ENCODE measurements at regions not wholly inside any gene's neighbourhood (a gene's known extent, or its start where the extent isn't known, plus 50 kb on each side); places are given as distances from the start of the nearest gene placed in this dataset.

DNA sequence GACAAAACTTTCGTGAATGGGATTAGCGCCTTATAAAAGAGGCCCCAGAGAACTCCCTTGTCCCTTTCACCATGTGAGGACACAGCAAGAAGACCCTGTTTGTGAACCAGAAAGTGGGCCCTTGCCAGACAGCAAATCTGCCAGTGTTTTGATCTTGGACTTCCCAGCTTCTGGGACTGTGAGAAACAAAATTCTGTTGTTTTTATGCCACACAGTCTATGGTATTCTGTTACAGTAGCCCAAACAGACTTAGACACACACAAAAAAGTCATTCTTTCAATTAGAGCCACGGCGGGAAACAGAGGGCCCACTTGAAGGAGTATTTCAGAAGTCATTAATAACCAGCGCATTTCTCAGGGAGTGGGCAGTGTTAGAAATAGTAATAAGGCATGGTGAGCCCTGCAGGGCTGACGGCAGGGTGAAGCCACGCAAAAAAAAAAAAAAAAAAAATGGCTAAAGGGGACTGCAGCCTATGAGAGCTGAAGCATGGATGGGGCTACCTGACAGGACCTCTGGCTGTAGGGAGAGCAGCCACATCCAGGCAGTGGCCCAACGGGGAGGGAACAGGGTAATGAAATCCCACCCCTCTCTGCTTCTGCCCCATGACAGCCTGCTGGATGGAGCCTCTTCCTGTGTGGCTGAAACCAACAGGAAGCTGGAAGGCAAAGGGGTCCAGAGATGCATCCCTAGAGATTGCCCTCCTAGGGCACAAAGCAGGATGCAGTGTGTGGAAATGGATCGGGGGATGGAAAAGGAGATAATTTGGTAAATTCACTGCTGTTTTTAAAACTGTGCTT is 189.3 kb downstream of the KCNS3 start:
- no peak for ATAC-seq
- ChIA-PET CTCF (interaction anchor here (0.6 kb wide), 2 partner anchors 302 to 1295 kb away, joined by 5 to 6 read pairs; no protein-coding TSS in a partner anchor), POLR2A (no interaction called here)
- H3K27ac ChIP-seq = no peak overlapping the region
- DNase-seq (ENCODE audit: low read depth in 1 of 2, low spot score in 1 of 2) = no peak
- no peak overlapping the region for H3K4me3 ChIP-seq
- 26% methylated on average over 9 of the region's 9 CpGs for WGBS (ENCODE audit: missing lambda C conversion rate)
- H3K9me3 ChIP-seq = no peaks in the 10 kb centered on the region
- TF ChIP-seq, protein P1, sequence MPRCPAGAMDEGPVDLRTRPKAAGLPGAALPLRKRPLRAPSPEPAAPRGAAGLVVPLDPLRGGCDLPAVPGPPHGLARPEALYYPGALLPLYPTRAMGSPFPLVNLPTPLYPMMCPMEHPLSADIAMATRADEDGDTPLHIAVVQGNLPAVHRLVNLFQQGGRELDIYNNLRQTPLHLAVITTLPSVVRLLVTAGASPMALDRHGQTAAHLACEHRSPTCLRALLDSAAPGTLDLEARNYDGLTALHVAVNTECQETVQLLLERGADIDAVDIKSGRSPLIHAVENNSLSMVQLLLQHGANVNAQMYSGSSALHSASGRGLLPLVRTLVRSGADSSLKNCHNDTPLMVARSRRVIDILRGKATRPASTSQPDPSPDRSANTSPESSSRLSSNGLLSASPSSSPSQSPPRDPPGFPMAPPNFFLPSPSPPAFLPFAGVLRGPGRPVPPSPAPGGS (IDR thresholded peaks at IDR 0.05) = no peak
- TF ChIP-seq CBX2 (IDR thresholded peaks at IDR 0.05; ENCODE audit: borderline replicate concordance, low read depth) (no peak), CEBPB (IDR thresholded peaks at IDR 0.05) (no peak), HEYL (CRISPR knock-in tag; IDR thresholded peaks at IDR 0.05) (no peak), HOXA7 (CRISPR knock-in tag; IDR thresholded peaks at IDR 0.05) (no peak), POLR2A (IDR thresholded peaks at IDR 0.05; ENCODE audit: low read length) (no peak)
- TF ChIP-seq, protein P2, sequence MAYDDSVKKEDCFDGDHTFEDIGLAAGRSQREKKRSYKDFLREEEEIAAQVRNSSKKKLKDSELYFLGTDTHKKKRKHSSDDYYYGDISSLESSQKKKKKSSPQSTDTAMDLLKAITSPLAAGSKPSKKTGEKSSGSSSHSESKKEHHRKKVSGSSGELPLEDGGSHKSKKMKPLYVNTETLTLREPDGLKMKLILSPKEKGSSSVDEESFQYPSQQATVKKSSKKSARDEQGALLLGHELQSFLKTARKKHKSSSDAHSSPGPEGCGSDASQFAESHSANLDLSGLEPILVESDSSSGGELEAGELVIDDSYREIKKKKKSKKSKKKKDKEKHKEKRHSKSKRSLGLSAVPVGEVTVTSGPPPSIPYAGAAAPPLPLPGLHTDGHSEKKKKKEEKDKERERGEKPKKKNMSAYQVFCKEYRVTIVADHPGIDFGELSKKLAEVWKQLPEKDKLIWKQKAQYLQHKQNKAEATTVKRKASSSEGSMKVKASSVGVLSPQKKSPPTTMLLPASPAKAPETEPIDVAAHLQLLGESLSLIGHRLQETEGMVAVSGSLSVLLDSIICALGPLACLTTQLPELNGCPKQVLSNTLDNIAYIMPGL (CRISPR knock-in tag; IDR thresholded peaks at IDR 0.05; ENCODE audit: borderline replicate concordance) = no peak
- no peak for FAIRE-seq
- no peaks in the 10 kb centered on the region for H3K4me1 ChIP-seq
- no peak overlapping the region for H3K4me2 ChIP-seq

DNA sequence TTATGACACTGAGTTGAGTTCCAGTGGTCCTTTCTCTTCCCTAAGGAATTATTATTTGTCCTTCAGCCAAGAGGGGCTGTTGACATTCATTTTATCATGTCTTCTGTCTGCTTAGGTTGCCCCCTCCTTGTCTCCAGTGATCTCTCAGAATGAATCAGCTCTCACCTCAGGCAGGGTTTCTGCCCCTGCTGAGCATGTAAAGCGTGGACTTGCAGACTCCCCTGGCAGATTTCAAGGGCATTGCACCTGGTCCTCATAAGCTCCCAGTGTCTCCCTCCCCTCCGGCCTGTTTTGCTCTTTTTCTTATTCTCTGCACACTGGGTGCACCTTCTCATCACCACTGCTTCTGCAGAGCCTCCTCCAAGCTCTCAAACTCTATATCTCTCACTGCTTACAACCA is 188.4 kb downstream of the KCNS3 start:
- Histone ChIP-seq H3K4me2 (no peak overlapping the region), H3K9me3 (no peaks in the 10 kb centered on the region), H3K4me1 (no peaks in the 10 kb centered on the region), H3K27ac (no peak overlapping the region), H3K4me3 (no peak overlapping the region)
- ChIA-PET POLR2A (no interaction called here), CTCF (interaction anchor here (0.6 kb wide), 1 partner anchor 1294 kb away, joined by 5 read pairs; no protein-coding TSS in a partner anchor)
- TF ChIP-seq MAFK (IDR thresholded peaks at IDR 0.05; ENCODE audit: partially characterized antibody) (no peak), HOXB5 (CRISPR knock-in tag; IDR thresholded peaks at IDR 0.05) (no peak), TFCP2L1 (CRISPR knock-in tag; IDR thresholded peaks at IDR 0.05) (no peak), CBX8 (IDR thresholded peaks at IDR 0.05) (no peak), BHLHE40 (IDR thresholded peaks at IDR 0.05; ENCODE audit: low read depth, low read length) (no peak), HOXA7 (CRISPR knock-in tag; IDR thresholded peaks at IDR 0.05) (no peak), ZSCAN20 (CRISPR knock-in tag; IDR thresholded peaks at IDR 0.05) (no peak), HOXB13 (CRISPR knock-in tag; IDR thresholded peaks at IDR 0.05; ENCODE audit: low read depth) (no peak), CEBPB (IDR thresholded peaks at IDR 0.05) (no peak), EP300 (IDR thresholded peaks at IDR 0.05) (no peak), CHD2 (IDR thresholded peaks at IDR 0.05; ENCODE audit: low read length, partially characterized antibody) (no peak), SREBF2 (IDR thresholded peaks at IDR 0.05) (no peak), CHD4 (IDR thresholded peaks at IDR 0.05; ENCODE audit: borderline replicate concordance) (no peak), NFE2L2 (conservative IDR thresholded peaks at IDR 0.05; ENCODE audit: low read length) (no peak)
- TF ChIP-seq, protein P3, sequence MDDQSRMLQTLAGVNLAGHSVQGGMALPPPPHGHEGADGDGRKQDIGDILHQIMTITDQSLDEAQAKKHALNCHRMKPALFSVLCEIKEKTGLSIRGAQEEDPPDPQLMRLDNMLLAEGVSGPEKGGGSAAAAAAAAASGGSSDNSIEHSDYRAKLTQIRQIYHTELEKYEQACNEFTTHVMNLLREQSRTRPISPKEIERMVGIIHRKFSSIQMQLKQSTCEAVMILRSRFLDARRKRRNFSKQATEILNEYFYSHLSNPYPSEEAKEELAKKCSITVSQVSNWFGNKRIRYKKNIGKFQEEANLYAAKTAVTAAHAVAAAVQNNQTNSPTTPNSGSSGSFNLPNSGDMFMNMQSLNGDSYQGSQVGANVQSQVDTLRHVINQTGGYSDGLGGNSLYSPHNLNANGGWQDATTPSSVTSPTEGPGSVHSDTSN (IDR thresholded peaks at IDR 0.05) = no peak
- TF ChIP-seq, protein P1 (IDR thresholded peaks at IDR 0.05) = no peak
- TF ChIP-seq, protein P4, sequence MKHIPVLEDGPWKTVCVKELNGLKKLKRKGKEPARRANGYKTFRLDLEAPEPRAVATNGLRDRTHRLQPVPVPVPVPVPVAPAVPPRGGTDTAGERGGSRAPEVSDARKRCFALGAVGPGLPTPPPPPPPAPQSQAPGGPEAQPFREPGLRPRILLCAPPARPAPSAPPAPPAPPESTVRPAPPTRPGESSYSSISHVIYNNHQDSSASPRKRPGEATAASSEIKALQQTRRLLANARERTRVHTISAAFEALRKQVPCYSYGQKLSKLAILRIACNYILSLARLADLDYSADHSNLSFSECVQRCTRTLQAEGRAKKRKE (CRISPR knock-in tag; IDR thresholded peaks at IDR 0.05; ENCODE audit: low read depth) = no peak
- TF ChIP-seq, protein P2 (CRISPR knock-in tag; IDR thresholded peaks at IDR 0.05; ENCODE audit: borderline replicate concordance) = no peak
- no peak for FAIRE-seq
- no peak for DNase-seq (ENCODE audit: low read depth in 1 of 2, low spot score in 1 of 2)
- no peak for ATAC-seq
- 5% methylated on average over 2 of the region's 2 CpGs for WGBS (ENCODE audit: missing lambda C conversion rate)
